PC-9 (cell line): ENCODE measurements at regions not wholly inside any gene's neighbourhood (a gene's known extent, or its start where the extent isn't known, plus 50 kb on each side); places are given as distances from the start of the nearest gene placed in this dataset.
"Not testable (repeated sequence)": the region's sequence is repeated elsewhere in the genome, so short reads cannot be mapped to it uniquely, and the experiment has no call there.

Experiments
- BruUV-seq: library from RNA; stranded (reverse); fragments of 400-500 nt; replicated peaks from 2 replicates; lab custom pipeline; 2021; lab: Mats Ljungman, UMichigan
- CTCF ChIA-PET: fragments of 300-600 bp; sonication (Branson Sonifier 250); formaldehyde crosslinking; loops from one replicate; lab custom pipeline; 2022; ENCODE audit warnings: antibody characterized with exemption; lab: Charles Lee
- POLR2A ChIA-PET: fragments of 300-600 bp; sonication (Branson Sonifier 250); formaldehyde crosslinking; loops from one replicate; lab custom pipeline; 2022; ENCODE audit warnings: antibody characterized with exemption; ENCODE audit not compliant: unreplicated experiment; lab: Charles Lee
- DNase-seq, 2 experiments: peaks; one replicate each; pipeline versions ENCODE4 v3.0.0 to v3.0.0-alpha.2; 2015 to 2022; ENCODE audit warnings: mixed read lengths in 1 of 2
- H2AFZ ChIP-seq: fragments of 200-600 bp; sonication (generic); 2 replicates; pipeline ENCODE4 v1.8.1; 2017; ENCODE audit warnings: antibody characterized with exemption
- H3F3A ChIP-seq: fragments of 200-600 bp; sonication (generic); 2 replicates; pipeline ENCODE4 v1.8.1; 2017; ENCODE audit warnings: antibody characterized with exemption, mild to moderate bottlenecking, low read depth; ENCODE audit not compliant: insufficient read depth
- H3K27ac ChIP-seq: fragments of 200-600 bp; sonication (generic); 2 replicates; pipeline ENCODE4 v1.6.1; 2016; ENCODE audit warnings: mixed run types
- H3K27me3 ChIP-seq: fragments of 200-600 bp; sonication (generic); 2 replicates; pipeline ENCODE4 v1.6.1; 2016; ENCODE audit warnings: low read depth, mixed run types; ENCODE audit not compliant: insufficient read depth
- H3K36me3 ChIP-seq: fragments of 200-600 bp; sonication (generic); 2 replicates; pipeline ENCODE4 v1.6.1; 2016; ENCODE audit warnings: low read depth, mixed run types
- H3K4me1 ChIP-seq: fragments of 200-600 bp; sonication (generic); replicated peaks from 2 replicates; pipeline ENCODE4 v1.6.1; 2016; ENCODE audit warnings: mixed run types; ENCODE audit not compliant: insufficient read depth
- H3K4me2 ChIP-seq: fragments of 200-600 bp; sonication (generic); 2 replicates; pipeline ENCODE4 v1.6.1; 2017; ENCODE audit warnings: mixed run types
- H3K4me3 ChIP-seq: fragments of 200-600 bp; sonication (generic); 2 replicates; pipeline ENCODE4 v1.6.1; 2016; ENCODE audit warnings: mixed run types
- H3K79me2 ChIP-seq: fragments of 200-600 bp; sonication (generic); 2 replicates; pipeline ENCODE4 v1.6.1; 2017; ENCODE audit warnings: low read depth, mixed run types
- H3K9me2 ChIP-seq: fragments of 200-600 bp; sonication (generic); 2 replicates; pipeline ENCODE4 v1.8.1; 2017; ENCODE audit warnings: mild to moderate bottlenecking; ENCODE audit not compliant: insufficient read depth
- H3K9me3 ChIP-seq: fragments of 200-600 bp; sonication (generic); 2 replicates; pipeline ENCODE4 v1.8.1; 2016; ENCODE audit warnings: low read depth; ENCODE audit not compliant: insufficient read depth
- H4K20me1 ChIP-seq: fragments of 200-600 bp; sonication (generic); 2 replicates; pipeline ENCODE4 v1.8.1; 2017; ENCODE audit not compliant: insufficient read depth
- EZH2 ChIP-seq: fragments of 200-600 bp; sonication (generic); IDR thresholded peaks from 2 replicates; pipeline ENCODE4 v1.8.0; 2017; ENCODE audit warnings: antibody characterized with exemption, low read depth
- intact Hi-C: fragments of 100-400 bp; cut with micrococcal nuclease; formaldehyde crosslinking; loops from one replicate; pipeline ENCODE4 v1.10.0; 2022; ENCODE audit not compliant: unreplicated experiment
- TF ChIP-seq, protein P1 (sequence below): fragments of 200-600 bp; sonication (generic); conservative IDR thresholded peaks from 2 replicates; pipeline ENCODE4 v1.6.1; 2017; ENCODE audit warnings: mixed run types, antibody characterized with exemption, mild to moderate bottlenecking, moderate library complexity

DNA sequence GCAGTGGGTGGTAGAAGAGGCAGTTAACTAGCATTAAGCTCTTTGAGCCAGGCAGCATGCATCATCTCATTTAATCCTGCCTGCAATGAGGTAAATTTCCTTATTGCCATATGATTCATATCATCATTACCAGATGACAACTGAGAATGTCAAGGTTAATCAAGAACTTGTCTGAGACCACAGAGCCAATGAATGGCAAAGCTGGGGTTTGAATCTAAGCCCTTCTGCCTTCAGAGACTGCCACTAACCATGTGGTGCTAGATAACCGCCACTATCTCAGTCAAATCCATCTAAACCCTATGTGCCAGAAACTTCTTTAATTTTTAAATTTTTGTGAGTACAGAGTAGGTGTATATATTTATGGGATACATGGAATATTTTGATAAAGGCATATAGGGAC lies 77.8 kb upstream of the GRIP1 start:
- no TSS peak for BruUV-seq
- TF ChIP-seq, protein P1, sequence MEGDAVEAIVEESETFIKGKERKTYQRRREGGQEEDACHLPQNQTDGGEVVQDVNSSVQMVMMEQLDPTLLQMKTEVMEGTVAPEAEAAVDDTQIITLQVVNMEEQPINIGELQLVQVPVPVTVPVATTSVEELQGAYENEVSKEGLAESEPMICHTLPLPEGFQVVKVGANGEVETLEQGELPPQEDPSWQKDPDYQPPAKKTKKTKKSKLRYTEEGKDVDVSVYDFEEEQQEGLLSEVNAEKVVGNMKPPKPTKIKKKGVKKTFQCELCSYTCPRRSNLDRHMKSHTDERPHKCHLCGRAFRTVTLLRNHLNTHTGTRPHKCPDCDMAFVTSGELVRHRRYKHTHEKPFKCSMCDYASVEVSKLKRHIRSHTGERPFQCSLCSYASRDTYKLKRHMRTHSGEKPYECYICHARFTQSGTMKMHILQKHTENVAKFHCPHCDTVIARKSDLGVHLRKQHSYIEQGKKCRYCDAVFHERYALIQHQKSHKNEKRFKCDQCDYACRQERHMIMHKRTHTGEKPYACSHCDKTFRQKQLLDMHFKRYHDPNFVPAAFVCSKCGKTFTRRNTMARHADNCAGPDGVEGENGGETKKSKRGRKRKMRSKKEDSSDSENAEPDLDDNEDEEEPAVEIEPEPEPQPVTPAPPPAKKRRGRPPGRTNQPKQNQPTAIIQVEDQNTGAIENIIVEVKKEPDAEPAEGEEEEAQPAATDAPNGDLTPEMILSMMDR, result no peak
- no peak for TF ChIP-seq EZH2

DNA sequence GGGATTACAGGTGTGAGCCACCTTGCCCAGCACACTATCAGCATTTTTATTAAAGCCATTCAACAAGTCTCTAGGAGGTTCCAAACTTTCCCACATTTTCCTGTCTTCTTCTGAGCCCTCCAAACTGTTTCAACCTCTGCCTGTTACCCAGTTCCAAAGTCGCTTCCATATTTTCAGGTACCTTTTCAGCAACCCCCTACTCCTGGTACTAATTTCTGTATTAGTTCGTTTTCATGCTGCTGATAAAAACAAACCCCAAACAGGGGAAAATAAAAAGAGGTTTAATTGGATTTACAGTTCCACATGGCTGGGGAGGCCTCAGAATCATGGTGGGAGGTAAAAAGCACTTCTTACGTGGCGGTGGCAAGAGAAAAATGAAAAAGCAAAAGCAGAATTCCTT lies 81.2 kb upstream of the GRIP1 start:
- H3F3A ChIP-seq, POLR2A ChIA-PET, BruUV-seq, H4K20me1 ChIP-seq, H3K27me3 ChIP-seq, H3K9me3 ChIP-seq, H3K9me2 ChIP-seq, H3K4me1 ChIP-seq, H3K4me3 ChIP-seq, intact Hi-C loops, H2AFZ ChIP-seq, H3K4me2 ChIP-seq, H3K36me3 ChIP-seq, H3K79me2 ChIP-seq, H3K27ac ChIP-seq, CTCF ChIA-PET, DNase-seq: not testable (repeated sequence)

More for the DNA sequence above, 77.8 kb upstream of the GRIP1 start:
- ChIA-PET POLR2A (no interaction called here), CTCF (no interaction called here)
- no peaks in the 10 kb centered on the region for H3K9me2 ChIP-seq
- H4K20me1 ChIP-seq, result no peaks in the 10 kb centered on the region
- H3K4me2 ChIP-seq, result no peak overlapping the region
- no peak overlapping the region for H3K27ac ChIP-seq
- no peaks in the 10 kb centered on the region for H3K9me3 ChIP-seq
- no peaks in the 10 kb centered on the region for H3K36me3 ChIP-seq
- DNase-seq, result no peak
- no peaks in the 10 kb centered on the region for H3K4me1 ChIP-seq
- no peaks in the 10 kb centered on the region for H3K27me3 ChIP-seq
- no peak overlapping the region for H2AFZ ChIP-seq
- H3K79me2 ChIP-seq, result no peaks in the 10 kb centered on the region
- intact Hi-C loops, result no loop called here
- H3K4me3 ChIP-seq, result no peak overlapping the region
- H3F3A ChIP-seq, result no peaks in the 10 kb centered on the region

DNA sequence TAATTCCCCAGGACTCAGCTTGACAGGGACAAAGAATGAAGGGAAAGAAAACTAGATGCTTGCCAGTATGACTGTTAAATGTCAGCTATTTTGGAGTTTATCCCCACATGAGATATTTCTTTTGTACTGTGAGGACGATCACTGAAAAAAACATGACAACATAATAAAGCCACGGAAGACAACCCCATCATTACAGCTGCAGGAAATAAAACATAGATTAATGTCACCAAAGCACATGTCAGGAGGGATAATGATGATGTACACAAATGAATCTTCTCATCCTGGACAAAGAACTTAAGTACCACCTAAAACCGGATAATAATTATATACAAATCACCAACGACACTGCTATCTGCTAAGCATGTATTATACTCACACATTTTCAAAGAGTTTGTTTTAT lies 84.6 kb upstream of the GRIP1 start:
- Histone ChIP-seq H3K9me3 (no peaks in the 10 kb centered on the region), H3K79me2 (no peaks in the 10 kb centered on the region), H3K4me1 (no peaks in the 10 kb centered on the region), H3K27ac (no peak overlapping the region), H3K36me3 (no peaks in the 10 kb centered on the region), H3K9me2 (no peaks in the 10 kb centered on the region; the same call in 1 of the 2 replicates), H3K4me2 (no peak overlapping the region), H3K4me3 (no peak overlapping the region), H2AFZ (no peak overlapping the region), H4K20me1 (no peaks in the 10 kb centered on the region), H3K27me3 (no peaks in the 10 kb centered on the region), H3F3A (no peaks in the 10 kb centered on the region)
- intact Hi-C loops, result no loop called here
- no peak for DNase-seq
- ChIA-PET POLR2A (no interaction called here), CTCF (no interaction called here)
- BruUV-seq, result no TSS peak
- no peak for TF ChIP-seq EZH2
- TF ChIP-seq, protein P1, result no peak

DNA sequence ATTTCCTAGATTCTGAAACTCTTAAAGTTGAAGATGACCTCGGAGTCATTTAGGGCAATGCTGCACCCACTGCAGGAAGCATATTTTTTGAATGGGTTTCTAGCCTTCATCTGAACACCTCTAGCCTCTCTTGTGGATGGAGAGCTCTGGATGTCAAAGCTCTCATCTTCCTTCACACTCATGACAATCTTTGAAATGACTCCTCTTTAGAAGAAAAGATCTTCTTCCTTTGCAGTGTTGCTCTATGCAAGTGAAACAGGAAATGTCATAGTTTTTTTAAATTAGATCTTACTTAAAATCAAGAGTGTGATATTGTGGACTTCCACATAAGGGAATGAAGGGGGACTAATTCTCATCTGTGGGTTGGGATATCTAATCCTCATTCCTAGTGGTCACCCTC lies 86.3 kb upstream of the GRIP1 start:
- H3K27ac ChIP-seq, result no peak overlapping the region
- no peaks in the 10 kb centered on the region for H3K27me3 ChIP-seq
- H3K9me2 ChIP-seq, result no peaks in the 10 kb centered on the region; the same call in 1 of the 2 replicates
- no peaks in the 10 kb centered on the region; the same call in 1 of the 2 replicates for H3K9me3 ChIP-seq
- TF ChIP-seq EZH2, result no peak
- TF ChIP-seq, protein P1, result no peak
- H2AFZ ChIP-seq, result no peak overlapping the region
- no TSS peak for BruUV-seq
- intact Hi-C loops, result no loop called here
- no peaks in the 10 kb centered on the region for H3K36me3 ChIP-seq
- H3K4me1 ChIP-seq, result no peaks in the 10 kb centered on the region
- POLR2A ChIA-PET, result no interaction called here
- H3K4me2 ChIP-seq, result no peak overlapping the region
- DNase-seq, result no peak
- CTCF ChIA-PET, result no interaction called here
- no peaks in the 10 kb centered on the region for H4K20me1 ChIP-seq
- H3K79me2 ChIP-seq, result no peaks in the 10 kb centered on the region
- no peaks in the 10 kb centered on the region for H3F3A ChIP-seq
- H3K4me3 ChIP-seq, result no peak overlapping the region
